ENCODE measurements at regions not wholly inside any gene's neighbourhood (a gene's known extent, or its start where the extent isn't known, plus 50 kb on each side); places are given as distances from the start of the nearest gene placed in this dataset.
"Not testable (repeated sequence)": the region's sequence is repeated elsewhere in the genome, so short reads cannot be mapped to it uniquely, and the experiment has no call there.

- H3K9me3 Mint-ChIP-seq; H3K27ac Mint-ChIP-seq; H3K4me3 ChIP-seq (ENCODE audit: low read length); ATAC-seq (ENCODE audit: poor library complexity); H3K9me3 ChIP-seq (ENCODE audit: control insufficient read depth in 1 of 2, insufficient read depth in 1 of 2, low read length in 2 of 2); DNase-seq; H3K27ac ChIP-seq (ENCODE audit: low read depth in 1 of 2, low read length in 2 of 2); H3K4me3 Mint-ChIP-seq; CTCF ChIA-PET; H3K4me1 ChIP-seq (ENCODE audit: insufficient read depth, low read length); H3K4me1 Mint-ChIP-seq (ENCODE audit: low read depth); POLR2A ChIA-PET; H3K36me3 Mint-ChIP-seq (ENCODE audit: low read depth); H3K27me3 ChIP-seq (ENCODE audit: control insufficient read depth in 1 of 2, insufficient read depth in 2 of 2, low read length in 2 of 2); H3K36me3 ChIP-seq (ENCODE audit: insufficient read depth, low read length): not testable (repeated sequence)
- H3K27me3 Mint-ChIP-seq: peaks cover 15% of the 10 kb centered on the region
- intact Hi-C loops (cut with DNase I, micrococcal nuclease): loop anchor here in 1 of 2 experiments (5.0 kb wide), 1 partner anchor 116 kb away; no protein-coding TSS in a partner anchor
These were observed 100.3 kb downstream of the TMEM121 start for GRCh38 chr14:105626651-105627050.

- H3K4me3 ChIP-seq (ENCODE audit: low read length); H3K9me3 Mint-ChIP-seq; H3K27ac Mint-ChIP-seq; H3K4me1 ChIP-seq (ENCODE audit: insufficient read depth, low read length); H3K4me3 Mint-ChIP-seq; H3K4me1 Mint-ChIP-seq (ENCODE audit: low read depth); H3K27me3 ChIP-seq (ENCODE audit: control insufficient read depth in 1 of 2, insufficient read depth in 2 of 2, low read length in 2 of 2); ATAC-seq (ENCODE audit: poor library complexity); H3K36me3 Mint-ChIP-seq (ENCODE audit: low read depth); H3K9me3 ChIP-seq (ENCODE audit: control insufficient read depth in 1 of 2, insufficient read depth in 1 of 2, low read length in 2 of 2); CTCF ChIA-PET; POLR2A ChIA-PET; H3K27ac ChIP-seq (ENCODE audit: low read depth in 1 of 2, low read length in 2 of 2); H3K36me3 ChIP-seq (ENCODE audit: insufficient read depth, low read length): not testable (repeated sequence)
- DNase-seq: peak in 1 of 14 experiments; percentile 1
- intact Hi-C loops (cut with DNase I, micrococcal nuclease): loop anchor here in 1 of 2 experiments (5.0 kb wide), 1 partner anchor 115 kb away; no protein-coding TSS in a partner anchor
- H3K27me3 Mint-ChIP-seq: peaks cover 17% of the 10 kb centered on the region
These were observed 100.9 kb downstream of the TMEM121 start for GRCh38 chr14:105627287-105627686.

GRCh38 chr14:105627701-105628100 lies 101.3 kb downstream of the TMEM121 start:
- H3K4me1 Mint-ChIP-seq (ENCODE audit: low read depth): no peaks in the 10 kb centered on the region
- ATAC-seq (ENCODE audit: poor library complexity) (no peak), DNase-seq (peak in 1 of 14 experiments; percentile 5)
- H3K36me3 Mint-ChIP-seq (ENCODE audit: low read depth): no peaks in the 10 kb centered on the region
- Histone ChIP-seq H3K36me3 (ENCODE audit: insufficient read depth, low read length) (no peaks in the 10 kb centered on the region), H3K9me3 (ENCODE audit: control insufficient read depth in 1 of 2, insufficient read depth in 1 of 2, low read length in 2 of 2) (peaks cover 0 to 7% of the 10 kb centered on the region in 2 experiments), H3K4me3 (ENCODE audit: low read length) (no peak overlapping the region), H3K27me3 (ENCODE audit: control insufficient read depth in 1 of 2, insufficient read depth in 2 of 2, low read length in 2 of 2) (peaks cover 0 to 9% of the 10 kb centered on the region in 2 experiments), H3K27ac (ENCODE audit: low read depth in 1 of 2, low read length in 2 of 2) (no peak overlapping the region), H3K4me1 (ENCODE audit: insufficient read depth, low read length) (no peaks in the 10 kb centered on the region)
- intact Hi-C loops (cut with DNase I, micrococcal nuclease): loop anchor here in 1 of 2 experiments (5.0 kb wide), 1 partner anchor 115 kb away; no protein-coding TSS in a partner anchor
- POLR2A ChIA-PET: no interaction called here
- H3K27me3 Mint-ChIP-seq: peaks cover 20% of the 10 kb centered on the region
- no peak overlapping the region for H3K4me3 Mint-ChIP-seq
- H3K27ac Mint-ChIP-seq: no peak overlapping the region
- CTCF ChIA-PET: no interaction called here
- no peak for TF ChIP-seq CTCF (IDR thresholded peaks at IDR 0.05)
- peaks cover 4% of the 10 kb centered on the region for H3K9me3 Mint-ChIP-seq

GRCh38 chr14:105628126-105628525 lies 101.7 kb downstream of the TMEM121 start:
- H3K27me3 Mint-ChIP-seq: peaks cover 20% of the 10 kb centered on the region
- H3K9me3 Mint-ChIP-seq; H3K4me3 Mint-ChIP-seq; H3K4me3 ChIP-seq (ENCODE audit: low read length); DNase-seq; H3K36me3 ChIP-seq (ENCODE audit: insufficient read depth, low read length); CTCF ChIA-PET; H3K27me3 ChIP-seq (ENCODE audit: control insufficient read depth in 1 of 2, insufficient read depth in 2 of 2, low read length in 2 of 2); H3K4me1 Mint-ChIP-seq (ENCODE audit: low read depth); POLR2A ChIA-PET; H3K27ac Mint-ChIP-seq; ATAC-seq (ENCODE audit: poor library complexity); H3K36me3 Mint-ChIP-seq (ENCODE audit: low read depth); H3K27ac ChIP-seq (ENCODE audit: low read depth in 1 of 2, low read length in 2 of 2); H3K9me3 ChIP-seq (ENCODE audit: control insufficient read depth in 1 of 2, insufficient read depth in 1 of 2, low read length in 2 of 2); H3K4me1 ChIP-seq (ENCODE audit: insufficient read depth, low read length): not testable (repeated sequence)
- intact Hi-C loops (cut with DNase I, micrococcal nuclease): loop anchor here in 1 of 2 experiments (5.0 kb wide), 1 partner anchor 114 kb away; no protein-coding TSS in a partner anchor

GRCh38 chr14:105628531-105629067 lies 102.2 kb downstream of the TMEM121 start:
- CTCF ChIA-PET; H3K4me1 Mint-ChIP-seq (ENCODE audit: low read depth); H3K9me3 Mint-ChIP-seq; H3K36me3 Mint-ChIP-seq (ENCODE audit: low read depth); H3K4me3 Mint-ChIP-seq; H3K27ac Mint-ChIP-seq; H3K36me3 ChIP-seq (ENCODE audit: insufficient read depth, low read length); H3K4me1 ChIP-seq (ENCODE audit: insufficient read depth, low read length); H3K4me3 ChIP-seq (ENCODE audit: low read length); ATAC-seq (ENCODE audit: poor library complexity); H3K27me3 ChIP-seq (ENCODE audit: control insufficient read depth in 1 of 2, insufficient read depth in 2 of 2, low read length in 2 of 2); H3K9me3 ChIP-seq (ENCODE audit: control insufficient read depth in 1 of 2, insufficient read depth in 1 of 2, low read length in 2 of 2); H3K27ac ChIP-seq (ENCODE audit: low read depth in 1 of 2, low read length in 2 of 2); POLR2A ChIA-PET: not testable (repeated sequence)
- peaks cover 20% of the 10 kb centered on the region for H3K27me3 Mint-ChIP-seq
- intact Hi-C loops (cut with DNase I, micrococcal nuclease): loop anchor here in 1 of 2 experiments (5.0 kb wide), 1 partner anchor 114 kb away; no protein-coding TSS in a partner anchor
- peak in 1 of 14 experiments; percentile 2 for DNase-seq

- H3K4me3 ChIP-seq (ENCODE audit: low read length); H3K36me3 ChIP-seq (ENCODE audit: insufficient read depth, low read length); H3K4me3 Mint-ChIP-seq; H3K4me1 ChIP-seq (ENCODE audit: insufficient read depth, low read length); H3K27ac Mint-ChIP-seq; H3K4me1 Mint-ChIP-seq (ENCODE audit: low read depth); H3K9me3 Mint-ChIP-seq; ATAC-seq (ENCODE audit: poor library complexity); CTCF ChIA-PET; POLR2A ChIA-PET; H3K27ac ChIP-seq (ENCODE audit: low read depth in 1 of 2, low read length in 2 of 2); H3K36me3 Mint-ChIP-seq (ENCODE audit: low read depth); H3K9me3 ChIP-seq (ENCODE audit: control insufficient read depth in 1 of 2, insufficient read depth in 1 of 2, low read length in 2 of 2); H3K27me3 ChIP-seq (ENCODE audit: control insufficient read depth in 1 of 2, insufficient read depth in 2 of 2, low read length in 2 of 2): not testable (repeated sequence)
- DNase-seq: peak in 1 of 14 experiments; percentile 10
- H3K27me3 Mint-ChIP-seq: peaks cover 20% of the 10 kb centered on the region
- intact Hi-C loops (cut with DNase I, micrococcal nuclease): loop anchor here in 1 of 2 experiments (5.0 kb wide), 1 partner anchor 113 kb away; no protein-coding TSS in a partner anchor
These were observed 102.9 kb downstream of the TMEM121 start for GRCh38 chr14:105629091-105629885.

All from CD4-positive, alpha-beta T cell (primary cell).